Neuronal stem cell (in vitro differentiated cells): ENCODE measurements at regions not wholly inside any gene's neighbourhood (a gene's known extent, or its start where the extent isn't known, plus 50 kb on each side); places are given as distances from the start of the nearest gene placed in this dataset.

Experiments
- DNase-seq: peaks from one replicate; pipeline ENCODE4 v3.0.0-alpha.2; 2013; ENCODE audit warnings: low spot score
- H2AFZ ChIP-seq: one replicate; pipeline ENCODE4 v1.6.1; 2013; ENCODE audit warnings: mild to moderate bottlenecking, low read length, inconsistent platforms
- H2AK5ac ChIP-seq: 2 replicates; pipeline ENCODE4 v1.6.1; 2013; ENCODE audit warnings: low read depth, mild to moderate bottlenecking, inconsistent platforms, low read length, moderate library complexity, mixed read lengths
- H2BK120ac ChIP-seq: 2 replicates; pipeline ENCODE4 v1.6.1; 2013; ENCODE audit warnings: low read depth, mild to moderate bottlenecking, inconsistent platforms, low read length, moderate library complexity, mixed read lengths
- H2BK12ac ChIP-seq: one replicate; pipeline ENCODE4 v1.6.1; 2013; ENCODE audit warnings: low read length, inconsistent platforms
- H2BK15ac ChIP-seq: 2 replicates; pipeline ENCODE4 v1.6.1; 2013; ENCODE audit warnings: mild to moderate bottlenecking, low read length, inconsistent platforms, mixed read lengths
- H2BK5ac ChIP-seq: one replicate; pipeline ENCODE4 v1.6.1; 2013; ENCODE audit warnings: inconsistent platforms, mild to moderate bottlenecking, low read length, moderate library complexity
- H3K14ac ChIP-seq: one replicate; pipeline ENCODE4 v1.6.1; 2013; ENCODE audit warnings: low read length, inconsistent platforms
- H3K18ac ChIP-seq: 2 replicates; pipeline ENCODE4 v1.6.1; 2013; ENCODE audit warnings: low read length, inconsistent platforms
- H3K23ac ChIP-seq: 2 replicates; pipeline ENCODE4 v1.6.1; 2013; ENCODE audit warnings: low read depth, mild to moderate bottlenecking, mixed read lengths, low read length, inconsistent platforms; ENCODE audit not compliant: poor library complexity
- H3K27ac ChIP-seq: replicated peaks from 3 replicates; pipeline ENCODE4 v1.5.1; 2013; ENCODE audit warnings: low read length, inconsistent platforms
- H3K27me3 ChIP-seq, 3 experiments: 2 replicates each; pipeline ENCODE4 v1.6.1; 2013; ENCODE audit warnings: low read length in 3 of 3, mild to moderate bottlenecking in 2 of 3, inconsistent platforms in 1 of 3, low read depth in 1 of 3, mixed read lengths in 1 of 3, moderate library complexity in 1 of 3; ENCODE audit not compliant: control insufficient read depth in 3 of 3, insufficient read depth in 3 of 3
- H3K36me3 ChIP-seq, 2 donors: replicated peaks in 1 of 2; 2 replicates each; pipeline ENCODE4 v1.6.1; 2013; ENCODE audit warnings: low read length in 2 of 2; ENCODE audit not compliant: control insufficient read depth in 2 of 2, insufficient read depth in 2 of 2
- H3K4ac ChIP-seq: 2 replicates; pipeline ENCODE4 v1.6.1; 2013; ENCODE audit warnings: inconsistent platforms, mild to moderate bottlenecking, low read length, moderate library complexity
- H3K4me1 ChIP-seq, 2 donors: 1 replicate in 1 of 2; 2 replicates in 1 of 2; pipeline ENCODE4 v1.6.1; 2013; ENCODE audit warnings: low read length in 2 of 2, low read depth in 1 of 2; ENCODE audit not compliant: control insufficient read depth in 2 of 2, insufficient read depth in 1 of 2
- H3K4me2 ChIP-seq: one replicate; pipeline ENCODE4 v1.6.1; 2013; ENCODE audit warnings: mild to moderate bottlenecking, low read length, inconsistent platforms; ENCODE audit not compliant: insufficient read depth, poor library complexity, severe bottlenecking
- H3K4me3 ChIP-seq, 2 donors: 2 replicates each; pipeline ENCODE4 v1.5.1; 2013; ENCODE audit warnings: low read length in 2 of 2, mild to moderate bottlenecking in 2 of 2, inconsistent platforms in 1 of 2, moderate library complexity in 1 of 2
- H3K79me1 ChIP-seq: one replicate; pipeline ENCODE4 v1.6.1; 2013; ENCODE audit warnings: low read depth, mild to moderate bottlenecking, inconsistent platforms, low read length, moderate library complexity
- H3K9ac ChIP-seq: one replicate; pipeline ENCODE4 v1.6.1; 2013; ENCODE audit warnings: mild to moderate bottlenecking, low read depth, low read length, inconsistent platforms; ENCODE audit not compliant: poor library complexity
- H3K9me3 ChIP-seq, 2 donors: replicated peaks in 1 of 2; 2 replicates each; pipeline versions ENCODE3 to v1.6.1; 2013; ENCODE audit warnings: low read length in 2 of 2, mild to moderate bottlenecking in 2 of 2, inconsistent platforms in 1 of 2, low read depth in 1 of 2, mixed read lengths in 1 of 2, moderate library complexity in 1 of 2; ENCODE audit not compliant: control insufficient read depth in 2 of 2, insufficient read depth in 1 of 2
- H4K8ac ChIP-seq: one replicate; pipeline ENCODE4 v1.6.1; 2013; ENCODE audit warnings: low read depth, mild to moderate bottlenecking, inconsistent platforms, low read length, moderate library complexity
- H4K91ac ChIP-seq: one replicate; pipeline ENCODE4 v1.6.1; 2013; ENCODE audit warnings: low read length, low read depth, mild to moderate bottlenecking, inconsistent platforms; ENCODE audit not compliant: poor library complexity
- WGBS, 2 donors: extraction: QIAGEN DNeasy Blood & Tissue Kit; methylation state at CpG; one replicate each; pipeline ENCODE4 v1.1.7; 2013; ENCODE audit warnings: missing lambda C conversion rate in 2 of 2, mixed read lengths in 1 of 2; ENCODE audit not compliant: insufficient read length in 2 of 2, insufficient replicate concordance in 1 of 2; ENCODE audit errors: extremely low coverage in 2 of 2; 5-methylcytosine and 5-hydroxymethylcytosine counted together

- Histone ChIP-seq H2BK15ac (peak overlapping the region; percentile 35), H3K4ac (no peak overlapping the region), H2AFZ (peak overlapping the region; percentile 39), H3K4me3 (no peak overlapping the region), H3K4me2 (no peak overlapping the region), H3K4me1 (peaks cover 0 to 5% of the 10 kb centered on the region in 2 donors), H3K14ac (no peak overlapping the region), H3K27me3 (no peaks in the 10 kb centered on the region), H2BK12ac (no peak overlapping the region), H2BK120ac (no peak overlapping the region), H3K27ac (no peak overlapping the region), H3K9me3 (peaks cover 0 to 14% of the 10 kb centered on the region in 2 donors), H2AK5ac (no peak overlapping the region), H3K36me3 (no peaks in the 10 kb centered on the region), H2BK5ac (no peak overlapping the region), H3K79me1 (no peaks in the 10 kb centered on the region), H3K23ac (no peak overlapping the region), H3K18ac (no peak overlapping the region), H4K8ac (no peak overlapping the region), H3K9ac (no peak overlapping the region), H4K91ac (no peak overlapping the region)
- no CpG with 5 or more reads among the region's 3 CpGs for WGBS, 2 donors
- no peak for DNase-seq
Measured at GRCh38 chr6:55651015-55651414, 72.0 kb upstream of the HMGCLL1 start.

DNA sequence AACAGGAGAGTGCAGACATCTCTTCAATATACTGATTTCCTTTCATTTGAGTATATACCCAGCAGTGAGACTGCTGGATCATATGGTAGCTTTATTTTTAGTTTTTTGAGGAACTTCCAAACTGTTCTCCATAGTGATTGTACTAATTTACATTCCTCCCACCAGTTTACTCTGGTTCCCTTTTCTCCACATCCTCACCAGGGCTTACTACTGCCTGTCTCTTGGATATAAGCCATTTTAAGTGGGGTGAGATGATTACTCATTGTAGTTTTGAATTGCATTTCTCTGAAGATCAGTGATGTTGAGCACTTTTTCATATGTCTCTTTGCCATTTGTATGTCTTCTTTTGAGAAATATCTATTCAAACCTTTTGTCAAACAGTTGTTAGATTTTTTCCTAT, 64.9 kb upstream of the HMGCLL1 start:
- DNase-seq, result no peak
- H2BK5ac ChIP-seq, result no peak overlapping the region
- H2AFZ ChIP-seq, result no peak overlapping the region
- H2BK12ac ChIP-seq, result no peak overlapping the region
- H3K9me3 ChIP-seq, result peaks cover 0 to 19% of the 10 kb centered on the region in 2 donors
- H4K8ac ChIP-seq, result no peak overlapping the region
- H3K14ac ChIP-seq, result no peak overlapping the region
- no peak overlapping the region for H4K91ac ChIP-seq
- H2AK5ac ChIP-seq, result no peak overlapping the region
- no peak overlapping the region for H3K27ac ChIP-seq
- H3K18ac ChIP-seq, result no peak overlapping the region
- no peak overlapping the region for H3K9ac ChIP-seq
- no peak overlapping the region for H2BK120ac ChIP-seq
- H3K4me2 ChIP-seq, result no peak overlapping the region
- no peak overlapping the region for H3K23ac ChIP-seq
- H2BK15ac ChIP-seq, result no peak overlapping the region
- H3K79me1 ChIP-seq, result no peaks in the 10 kb centered on the region
- no peaks in the 10 kb centered on the region for H3K36me3 ChIP-seq
- no peaks in the 10 kb centered on the region for H3K4me1 ChIP-seq
- no peaks in the 10 kb centered on the region for H3K27me3 ChIP-seq
- no peak overlapping the region for H3K4ac ChIP-seq
- H3K4me3 ChIP-seq, result no peak overlapping the region

- Histone ChIP-seq H3K18ac (no peak overlapping the region), H3K4me2 (no peak overlapping the region), H2AK5ac (no peak overlapping the region), H3K36me3 (no peaks in the 10 kb centered on the region), H3K23ac (no peak overlapping the region), H2BK120ac (no peak overlapping the region), H3K4me1 (no peaks in the 10 kb centered on the region), H3K27me3 (no peaks in the 10 kb centered on the region), H2BK12ac (no peak overlapping the region), H4K8ac (no peak overlapping the region), H2BK5ac (no peak overlapping the region), H3K27ac (no peak overlapping the region), H2BK15ac (no peak overlapping the region), H3K4me3 (no peak overlapping the region), H2AFZ (no peak overlapping the region), H3K14ac (no peak overlapping the region), H3K9me3 (peaks cover 0 to 19% of the 10 kb centered on the region in 2 donors), H3K79me1 (no peaks in the 10 kb centered on the region), H3K4ac (no peak overlapping the region), H4K91ac (no peak overlapping the region), H3K9ac (no peak overlapping the region)
- no CpG with 5 or more reads among the region's 2 CpGs for WGBS, 2 donors
- DNase-seq, result no peak
Measured at GRCh38 chr6:55642366-55642765, 63.4 kb upstream of the HMGCLL1 start.

GRCh38 chr6:55636406-55637102, 57.6 kb upstream of the HMGCLL1 start:
- DNase-seq, result no peak
- no CpG with 5 or more reads among the region's 2 CpGs for WGBS, 2 donors

More at GRCh38 chr6:55636406-55637102, 57.6 kb upstream of the HMGCLL1 start:
- no peaks in the 10 kb centered on the region for H3K36me3 ChIP-seq
- no peak overlapping the region for H3K27ac ChIP-seq
- no peak overlapping the region for H2BK15ac ChIP-seq
- no peak overlapping the region for H3K23ac ChIP-seq
- no peaks in the 10 kb centered on the region for H3K79me1 ChIP-seq
- no peak overlapping the region for H2BK12ac ChIP-seq
- no peak overlapping the region for H2BK120ac ChIP-seq
- H2AK5ac ChIP-seq, result no peak overlapping the region
- H3K9ac ChIP-seq, result no peak overlapping the region
- H3K4me3 ChIP-seq, result no peak overlapping the region
- H3K9me3 ChIP-seq, result no peaks in the 10 kb centered on the region
- H3K4ac ChIP-seq, result no peak overlapping the region
- H4K8ac ChIP-seq, result no peak overlapping the region
- no peak overlapping the region for H3K14ac ChIP-seq
- no peaks in the 10 kb centered on the region for H3K27me3 ChIP-seq
- peaks cover 2 to 14% of the 10 kb centered on the region in 2 donors for H3K4me1 ChIP-seq
- H2AFZ ChIP-seq, result peak overlapping the region; percentile 72
- H3K18ac ChIP-seq, result no peak overlapping the region
- no peak overlapping the region for H2BK5ac ChIP-seq
- no peak overlapping the region for H3K4me2 ChIP-seq
- no peak overlapping the region for H4K91ac ChIP-seq
